ENCODE measurements at regions not wholly inside any gene's neighbourhood (a gene's known extent, or its start where the extent isn't known, plus 50 kb on each side); places are given as distances from the start of the nearest gene placed in this dataset.

- no peak for TF ChIP-seq HDAC2 (IDR thresholded peaks at IDR 0.05)
Observed at GRCh38 chr1:30412241-30413110, 310.9 kb downstream of the MATN1 start (continued).

GRCh38 chr1:30411206-30411605 lies 312.2 kb downstream of the MATN1 start:
- DNase-seq (ENCODE audit: low read depth, low spot score) = no peak
- CTCF ChIA-PET = no interaction called here
- ATAC-seq = no peak
- no peak overlapping the region for H3K4me2 ChIP-seq (ENCODE audit: control insufficient read depth, insufficient read depth)
- RAD21 ChIA-PET (ENCODE audit: unreplicated experiment) = no interaction called here
- H3K4me1 ChIP-seq (ENCODE audit: control insufficient read depth, insufficient read depth, low read length) = no peaks in the 10 kb centered on the region
- H3K79me2 ChIP-seq (ENCODE audit: control insufficient read depth, insufficient read depth, low read length) = no peaks in the 10 kb centered on the region
- no peak overlapping the region for H3K4me3 ChIP-seq
- no peak for FAIRE-seq
- H3K27me3 ChIP-seq (replicated peaks in 1 of 2; ENCODE audit: control insufficient read depth in 2 of 2, insufficient read depth in 2 of 2, low read length in 1 of 2) = peaks cover 0 to 1% of the 10 kb centered on the region in 2 experiments; a peak in 2 of 4 replicates
- H3K9me3 ChIP-seq (replicated peaks; ENCODE audit: control insufficient read depth, insufficient read depth, low read length) = no peaks in the 10 kb centered on the region; the same call in 2 of the 3 replicates
- WGBS (ENCODE audit: insufficient coverage, insufficient replicate concordance, low lambda C conversion rate, missing lambda C conversion rate) = 30% methylated on average over 9 of the region's 9 CpGs
- no peak overlapping the region for H3K27ac ChIP-seq (ENCODE audit: control insufficient read depth, insufficient read depth)
- no peaks in the 10 kb centered on the region for H3K36me3 ChIP-seq (ENCODE audit: control insufficient read depth in 2 of 2, insufficient read depth in 2 of 2, low read length in 1 of 2)
- H2AFZ ChIP-seq (ENCODE audit: control insufficient read depth, low read depth, low read length) = no peak overlapping the region
- in situ Hi-C loops (cut with MboI) (no loop called here), intact Hi-C loops (cut with micrococcal nuclease; ENCODE audit: unreplicated experiment) (no loop called here)
- H3K9ac ChIP-seq (ENCODE audit: control insufficient read depth, insufficient read depth, low read length) = no peak overlapping the region
- TF ChIP-seq STAT3 (IDR thresholded peaks at IDR 0.05; ENCODE audit: low read depth, low read length) (no peak), EZH2 (IDR thresholded peaks at IDR 0.05; ENCODE audit: borderline replicate concordance, control insufficient read depth, low read depth, low read length) (no peak), ZNF592 (IDR thresholded peaks at IDR 0.05) (no peak), NR2C2 (IDR thresholded peaks at IDR 0.05; ENCODE audit: borderline replicate concordance, control insufficient read depth, insufficient read length, low read depth) (no peak), SIX5 (IDR thresholded peaks at IDR 0.05; ENCODE audit: low read depth, low read length, severe bottlenecking) (no peak), GABPA (IDR thresholded peaks at IDR 0.05; ENCODE audit: low read depth) (no peak), E2F8 (IDR thresholded peaks at IDR 0.05; ENCODE audit: low read depth, partially characterized antibody) (no peak), NFYA (IDR thresholded peaks at IDR 0.05; ENCODE audit: borderline replicate concordance, low read depth, low read length) (no peak), TARDBP (IDR thresholded peaks at IDR 0.05; ENCODE audit: borderline replicate concordance) (no peak), RFX5 (IDR thresholded peaks at IDR 0.05; ENCODE audit: low read depth, low read length) (no peak), MXI1 (IDR thresholded peaks at IDR 0.05; ENCODE audit: low read depth, low read length) (no peak)
- POLR2A ChIA-PET = interaction anchor here (0.5 kb wide), 1 partner anchor 445 kb away, joined by 3 read pairs; no protein-coding TSS in a partner anchor
- no peaks in the 10 kb centered on the region for H4K20me1 ChIP-seq (ENCODE audit: control insufficient read depth, insufficient read depth)
- SMC1A ChIA-PET (ENCODE audit: uncharacterized antibody, unreplicated experiment) = no interaction called here
- no TSS peak for BruUV-seq (replicated peaks)
